ENCODE measurements at regions not wholly inside any gene's neighbourhood (a gene's known extent, or its start where the extent isn't known, plus 50 kb on each side); places are given as distances from the start of the nearest gene placed in this dataset.

DNA sequence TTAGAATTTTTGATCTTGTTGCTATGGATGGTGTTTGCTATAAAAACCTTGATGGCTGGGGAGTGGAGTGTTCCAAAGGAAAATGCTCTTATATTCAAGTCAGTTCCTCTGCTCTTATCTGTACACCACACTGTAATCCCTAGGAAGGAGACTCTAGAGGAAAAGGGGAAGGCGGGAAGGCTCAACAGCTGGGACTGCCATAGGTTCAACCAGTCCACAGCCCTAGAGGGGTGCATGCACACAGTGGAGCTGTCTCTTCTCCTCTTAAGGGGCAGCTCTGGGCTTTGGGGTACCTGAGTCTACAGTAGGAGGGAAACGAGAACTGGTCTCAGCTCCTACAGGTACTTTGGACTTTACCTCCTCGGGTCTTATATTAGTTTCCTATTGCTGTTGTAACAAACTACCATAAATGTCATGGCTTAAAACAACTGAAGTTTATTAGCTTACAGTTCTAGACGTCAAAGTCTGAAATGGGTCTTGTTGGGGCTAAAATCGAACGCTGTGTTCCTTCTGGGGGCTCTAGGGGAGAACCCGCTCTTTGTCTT lies 77.2 kb upstream of the ZBED5 start:
- TF ChIP-seq, protein P1, sequence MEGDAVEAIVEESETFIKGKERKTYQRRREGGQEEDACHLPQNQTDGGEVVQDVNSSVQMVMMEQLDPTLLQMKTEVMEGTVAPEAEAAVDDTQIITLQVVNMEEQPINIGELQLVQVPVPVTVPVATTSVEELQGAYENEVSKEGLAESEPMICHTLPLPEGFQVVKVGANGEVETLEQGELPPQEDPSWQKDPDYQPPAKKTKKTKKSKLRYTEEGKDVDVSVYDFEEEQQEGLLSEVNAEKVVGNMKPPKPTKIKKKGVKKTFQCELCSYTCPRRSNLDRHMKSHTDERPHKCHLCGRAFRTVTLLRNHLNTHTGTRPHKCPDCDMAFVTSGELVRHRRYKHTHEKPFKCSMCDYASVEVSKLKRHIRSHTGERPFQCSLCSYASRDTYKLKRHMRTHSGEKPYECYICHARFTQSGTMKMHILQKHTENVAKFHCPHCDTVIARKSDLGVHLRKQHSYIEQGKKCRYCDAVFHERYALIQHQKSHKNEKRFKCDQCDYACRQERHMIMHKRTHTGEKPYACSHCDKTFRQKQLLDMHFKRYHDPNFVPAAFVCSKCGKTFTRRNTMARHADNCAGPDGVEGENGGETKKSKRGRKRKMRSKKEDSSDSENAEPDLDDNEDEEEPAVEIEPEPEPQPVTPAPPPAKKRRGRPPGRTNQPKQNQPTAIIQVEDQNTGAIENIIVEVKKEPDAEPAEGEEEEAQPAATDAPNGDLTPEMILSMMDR (IDR thresholded peaks at IDR 0.05; ENCODE audit: borderline replicate concordance, insufficient read depth, low read depth, low read length), result no peak
- no peak overlapping the region for H3K4me3 ChIP-seq (ENCODE audit: low read depth, low read length)

DNA sequence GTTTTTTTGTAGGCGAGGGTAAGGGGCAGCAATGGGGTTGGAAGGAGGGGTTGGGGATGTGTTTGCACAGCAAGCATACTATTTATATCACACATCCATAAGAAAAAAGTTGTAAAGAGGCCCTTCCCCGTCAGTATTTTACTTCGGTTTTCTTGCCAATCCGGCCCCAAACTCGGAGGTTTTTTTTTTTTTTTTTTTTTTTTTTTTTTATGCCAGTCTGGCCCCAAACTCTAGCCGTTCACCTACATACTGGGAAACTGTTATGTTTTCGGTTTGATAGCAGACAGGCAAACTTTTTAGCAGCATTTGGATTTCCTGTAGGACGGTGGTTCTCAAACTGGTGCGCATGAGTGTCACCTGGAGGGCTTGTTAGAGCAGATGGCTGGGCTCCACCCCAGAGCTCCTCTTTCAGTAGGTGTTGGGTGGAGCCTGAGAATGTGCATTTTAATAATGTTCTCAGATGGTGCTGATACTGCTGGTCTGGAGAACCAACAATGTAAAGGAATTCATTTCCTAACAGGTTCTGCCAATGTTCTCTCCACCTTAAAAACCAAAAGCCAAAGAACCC lies 76.5 kb upstream of the ZBED5 start:
- H3K4me3 ChIP-seq (ENCODE audit: low read depth, low read length), result no peak overlapping the region
- TF ChIP-seq, protein P1 (IDR thresholded peaks at IDR 0.05; ENCODE audit: borderline replicate concordance, insufficient read depth, low read depth, low read length), result no peak

DNA sequence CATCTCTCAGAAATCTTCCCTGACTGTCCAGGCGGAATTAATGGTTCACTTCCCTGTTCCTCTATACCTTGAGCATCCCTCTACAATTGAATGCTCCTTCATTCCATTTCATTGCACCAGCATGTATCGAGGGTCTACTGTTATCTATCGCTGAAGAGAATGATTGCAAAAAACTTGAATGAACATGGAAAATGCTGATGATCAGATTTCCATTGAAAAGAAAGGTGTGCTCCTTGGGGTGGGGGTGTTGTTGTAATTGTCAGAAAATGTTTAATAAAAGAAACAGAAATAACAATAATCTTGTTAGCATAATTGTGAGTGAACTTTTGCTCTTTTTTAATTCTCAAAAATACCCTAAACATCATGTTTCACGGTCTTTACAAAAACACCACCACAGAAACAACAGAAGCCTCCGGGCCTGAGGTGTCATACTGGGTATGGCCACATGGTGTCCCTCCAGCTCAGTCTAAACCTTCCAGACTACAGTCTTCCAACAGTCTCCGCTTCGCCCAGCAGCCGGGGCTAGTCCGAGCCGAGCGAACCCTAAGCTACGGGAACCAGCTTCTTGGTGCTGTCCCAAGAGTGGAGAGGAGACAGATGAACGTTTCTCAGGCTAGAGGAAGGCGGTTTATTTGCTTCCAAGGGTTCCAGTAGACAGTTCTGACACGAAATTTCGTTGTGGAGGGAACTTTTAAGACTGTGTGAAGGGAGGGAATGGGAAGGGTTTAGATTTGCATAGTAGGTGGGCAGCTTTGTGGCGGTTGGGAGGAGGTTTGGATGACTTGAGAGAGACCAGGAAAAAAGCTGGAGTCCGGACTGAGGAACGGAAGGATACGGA lies 75.8 kb upstream of the ZBED5 start:
- H3K4me3 ChIP-seq (ENCODE audit: low read depth, low read length), result peak overlapping the region; percentile 21
- TF ChIP-seq, protein P1 (IDR thresholded peaks at IDR 0.05; ENCODE audit: borderline replicate concordance, insufficient read depth, low read depth, low read length), result peak; percentile 86

DNA sequence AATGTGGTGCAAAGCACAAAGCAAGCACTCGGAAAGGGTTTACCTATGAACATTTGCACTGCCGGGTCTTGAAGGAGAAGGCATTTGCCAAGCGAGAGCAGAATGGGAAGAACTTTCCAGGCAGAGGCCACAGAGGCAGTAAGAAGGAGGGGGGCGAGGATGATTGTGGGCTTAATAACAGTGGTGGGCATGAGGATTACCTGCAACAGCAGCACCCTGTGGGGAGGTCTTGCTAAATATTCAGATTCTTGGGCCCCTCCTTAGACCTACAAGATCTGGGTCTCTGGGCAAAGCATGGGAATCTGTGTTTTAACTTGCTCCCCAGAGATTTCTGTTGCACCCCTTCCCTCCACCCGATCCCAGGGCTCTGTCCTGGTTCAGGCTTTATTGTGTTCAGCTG lies 75.1 kb upstream of the ZBED5 start:
- TF ChIP-seq, protein P1 (IDR thresholded peaks at IDR 0.05; ENCODE audit: borderline replicate concordance, insufficient read depth, low read depth, low read length), result no peak
- H3K4me3 ChIP-seq (ENCODE audit: low read depth, low read length), result no peak overlapping the region

DNA sequence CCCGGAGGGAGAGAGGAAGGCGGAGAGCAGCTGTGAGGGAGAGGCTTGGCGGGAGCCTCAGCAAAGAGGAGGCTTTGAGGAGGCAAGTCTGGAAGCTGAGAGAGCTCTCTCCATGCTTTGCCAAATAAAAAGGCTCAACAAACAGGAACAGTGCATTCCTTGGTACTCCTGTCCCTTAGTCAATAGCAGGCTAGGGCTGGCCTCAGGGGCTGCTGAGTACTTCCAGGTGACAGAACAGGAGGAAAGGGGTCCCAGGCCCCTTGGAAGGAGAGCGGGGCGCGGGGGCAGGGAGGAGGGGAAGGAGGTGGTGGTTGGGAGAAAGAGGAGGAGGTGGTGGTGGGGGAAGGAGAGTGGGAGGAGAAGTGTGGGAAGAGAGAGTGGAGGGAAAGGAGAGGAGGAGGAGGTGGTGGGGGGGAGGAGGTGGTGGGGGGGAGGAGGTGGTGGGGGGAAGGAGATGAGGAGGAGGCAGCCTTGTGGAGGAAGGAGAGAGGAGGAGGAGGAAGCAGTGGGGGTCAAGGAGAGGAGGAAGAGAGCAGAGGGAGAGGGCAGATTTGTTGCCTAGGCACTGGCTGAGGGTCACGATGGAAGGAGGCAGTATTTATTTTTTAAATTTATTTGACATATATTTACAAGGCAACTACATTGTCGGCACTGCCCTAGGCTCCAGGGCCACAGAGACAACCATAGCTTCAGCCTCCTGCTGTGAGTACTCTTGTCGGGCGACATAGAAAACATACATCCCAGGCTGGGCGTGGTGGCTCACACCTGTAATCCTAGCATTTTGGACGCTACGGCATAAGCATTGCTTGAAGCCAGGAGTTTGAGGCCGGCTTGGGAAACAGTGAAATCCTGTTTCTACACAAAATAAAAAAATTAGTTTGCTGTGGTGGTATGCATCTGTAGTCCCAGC lies 74.2 kb upstream of the ZBED5 start:
- no peak overlapping the region for H3K4me3 ChIP-seq (ENCODE audit: low read depth, low read length)
- TF ChIP-seq, protein P1 (IDR thresholded peaks at IDR 0.05; ENCODE audit: borderline replicate concordance, insufficient read depth, low read depth, low read length), result no peak

DNA sequence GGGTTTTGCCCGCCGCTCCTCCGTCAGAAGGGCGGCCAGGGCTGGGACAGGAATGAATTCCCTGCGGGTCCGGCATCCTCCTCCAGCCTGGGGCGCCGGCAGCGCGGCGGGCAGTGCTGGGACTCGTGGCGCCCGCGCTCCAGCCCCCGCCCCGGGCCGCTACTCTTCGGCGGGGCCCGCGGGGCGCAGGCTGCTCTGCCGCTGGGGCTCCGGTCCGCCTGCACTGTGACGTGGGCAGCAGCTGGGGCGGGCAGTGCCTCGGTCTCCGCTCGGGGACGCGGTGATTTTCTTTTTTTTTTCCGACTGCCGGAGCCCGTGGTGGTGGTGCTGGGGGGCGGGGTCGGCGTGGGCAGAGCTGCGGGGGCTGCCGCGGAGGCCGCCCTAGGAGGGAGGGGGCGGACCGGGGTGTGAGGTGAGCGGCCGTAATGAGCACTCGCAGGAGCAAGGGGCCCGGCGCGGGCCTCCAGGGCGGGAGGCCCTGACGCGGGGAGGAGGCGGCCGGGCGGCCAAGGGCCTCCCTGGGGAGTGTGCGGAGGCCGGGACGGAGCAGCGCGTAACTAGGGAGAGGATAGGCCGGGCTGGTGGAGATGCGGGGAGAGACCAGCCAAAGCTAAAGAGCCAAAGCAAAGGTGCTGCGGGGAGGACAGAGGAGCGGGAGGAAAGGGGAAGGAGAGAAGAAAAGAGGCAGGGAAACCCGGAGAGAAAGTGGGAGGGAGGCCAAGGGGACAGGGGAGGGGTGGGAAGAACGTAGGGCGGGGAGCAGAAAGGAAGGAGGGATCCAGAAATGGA lies 73.3 kb upstream of the ZBED5 start:
- TF ChIP-seq, protein P1 (IDR thresholded peaks at IDR 0.05; ENCODE audit: borderline replicate concordance, insufficient read depth, low read depth, low read length), result no peak
- H3K4me3 ChIP-seq (ENCODE audit: low read depth, low read length), result peak overlapping the region; percentile 41

Data from GM12875 (cell line).